ENCODE measurements at regions not wholly inside any gene's neighbourhood (a gene's known extent, or its start where the extent isn't known, plus 50 kb on each side); places are given as distances from the start of the nearest gene placed in this dataset.
"Not testable (repeated sequence)": the region's sequence is repeated elsewhere in the genome, so short reads cannot be mapped to it uniquely, and the experiment has no call there.

DNA sequence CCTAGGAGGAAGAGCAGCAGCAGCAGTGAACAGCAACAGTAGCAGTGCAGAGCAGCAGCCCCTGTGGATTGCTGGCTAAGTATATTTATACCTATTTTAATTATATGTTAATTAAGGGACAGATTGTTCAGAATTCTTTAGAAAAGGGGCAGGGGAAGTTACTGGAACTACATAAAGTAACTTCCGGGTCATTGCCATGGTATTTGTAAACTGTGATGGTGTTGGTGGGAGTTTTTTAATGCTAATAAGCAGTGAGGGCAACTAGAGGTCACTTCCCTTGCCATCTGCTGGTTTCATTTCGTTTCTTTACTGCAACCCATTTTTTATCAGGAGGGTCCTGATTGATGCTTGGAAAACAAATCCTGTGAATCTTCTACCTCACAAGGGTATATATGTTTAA is 229.8 kb upstream of the PODXL start:
- no peak for DNase-seq

DNA sequence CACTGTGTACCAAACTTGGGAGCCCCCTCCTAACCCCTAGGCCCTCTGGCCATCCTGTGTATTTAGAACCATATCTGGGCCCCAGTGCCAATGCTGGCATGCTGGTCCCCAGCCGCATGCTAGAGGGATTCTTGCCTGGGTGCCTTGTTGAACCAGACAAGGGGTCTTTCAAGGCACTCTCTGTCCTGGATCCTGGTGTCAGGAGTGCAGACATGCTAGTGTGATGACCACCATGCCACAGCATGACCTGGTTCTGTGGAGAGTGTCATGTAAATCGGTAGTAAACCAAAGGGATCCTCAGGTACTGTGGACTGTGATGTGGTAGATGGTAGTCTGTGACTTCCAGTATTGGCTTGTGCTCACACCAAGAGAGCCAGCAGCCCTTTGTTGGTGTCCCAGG is 222.2 kb upstream of the PODXL start:
- DNase-seq: no peak

GRCh38 chr7:131774419-131775220 is 218.2 kb upstream of the PODXL start:
- DNase-seq: no peak

DNA sequence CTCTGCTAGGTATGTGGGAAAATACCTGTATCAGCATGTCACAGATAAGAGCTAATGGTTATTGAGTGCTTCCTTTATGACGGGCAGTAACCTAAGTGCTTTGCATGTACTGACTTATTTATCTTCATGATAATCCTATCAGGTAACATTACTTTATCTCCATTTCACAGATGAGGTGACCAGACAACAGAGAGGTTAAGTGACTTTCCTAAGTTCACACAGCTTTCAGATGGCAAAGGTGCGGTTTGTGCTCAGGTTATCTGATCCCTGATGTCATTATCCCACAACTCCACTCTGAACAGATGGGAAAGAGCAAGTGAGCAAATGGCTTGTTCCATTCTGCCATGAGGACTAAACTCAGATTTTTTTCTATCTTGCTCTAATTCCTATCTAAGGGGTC is 217.0 kb upstream of the PODXL start:
- DNase-seq: no peak

- DNase-seq: no peak
These were observed 212.8 kb upstream of the PODXL start for GRCh38 chr7:131769241-131769640.

- DNase-seq: no peak
These were observed 211.2 kb upstream of the PODXL start for GRCh38 chr7:131767591-131767990.

DNA sequence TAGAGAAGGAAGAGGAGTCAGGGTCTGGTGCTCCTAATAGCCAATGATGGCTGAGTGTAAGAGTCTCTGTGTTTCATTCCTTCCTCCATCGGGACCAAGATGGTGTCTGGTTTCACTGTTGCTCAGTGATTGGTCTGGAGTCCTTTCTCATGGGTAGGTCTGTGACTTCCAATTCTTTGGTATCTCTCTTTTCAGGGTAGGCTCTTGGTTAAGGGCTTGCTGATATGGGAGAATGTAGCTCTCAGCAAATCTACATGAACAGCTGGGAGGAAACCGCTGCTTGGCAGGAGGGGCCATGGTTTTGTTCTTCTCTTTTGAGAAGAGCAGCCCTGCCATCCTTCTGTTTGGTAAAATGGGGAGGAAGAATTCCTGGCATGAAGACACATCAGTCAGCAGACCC is 209.1 kb upstream of the PODXL start:
- DNase-seq: no peak

GRCh38 chr7:131764143-131764775 is 207.8 kb upstream of the PODXL start:
- DNase-seq: no peak

- no peak for DNase-seq
These were observed 206.3 kb upstream of the PODXL start for GRCh38 chr7:131762753-131763152.

DNA sequence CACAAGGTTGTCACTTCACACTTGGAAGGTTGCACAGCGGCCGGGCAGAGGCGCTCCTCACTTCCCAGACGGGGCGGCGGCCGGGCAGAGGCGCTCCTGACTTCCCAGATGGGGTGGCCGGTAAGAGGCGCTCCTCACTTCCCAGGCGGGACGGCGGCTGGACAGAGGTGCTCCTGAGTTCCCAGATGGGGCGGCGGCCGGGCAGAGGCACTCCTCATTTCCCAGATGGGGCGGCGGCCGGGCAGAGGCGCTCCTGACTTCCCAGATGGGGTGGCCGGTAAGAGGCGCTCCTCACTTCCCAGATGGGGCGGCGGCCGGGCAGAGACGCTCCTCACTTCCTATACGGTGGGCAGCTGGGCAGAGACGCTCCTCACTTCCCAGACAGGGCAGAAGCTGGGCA is 199.4 kb upstream of the PODXL start:
- not testable (repeated sequence) for DNase-seq

- no peak for DNase-seq
These were observed 197.3 kb upstream of the PODXL start for GRCh38 chr7:131753620-131754222.

DNA sequence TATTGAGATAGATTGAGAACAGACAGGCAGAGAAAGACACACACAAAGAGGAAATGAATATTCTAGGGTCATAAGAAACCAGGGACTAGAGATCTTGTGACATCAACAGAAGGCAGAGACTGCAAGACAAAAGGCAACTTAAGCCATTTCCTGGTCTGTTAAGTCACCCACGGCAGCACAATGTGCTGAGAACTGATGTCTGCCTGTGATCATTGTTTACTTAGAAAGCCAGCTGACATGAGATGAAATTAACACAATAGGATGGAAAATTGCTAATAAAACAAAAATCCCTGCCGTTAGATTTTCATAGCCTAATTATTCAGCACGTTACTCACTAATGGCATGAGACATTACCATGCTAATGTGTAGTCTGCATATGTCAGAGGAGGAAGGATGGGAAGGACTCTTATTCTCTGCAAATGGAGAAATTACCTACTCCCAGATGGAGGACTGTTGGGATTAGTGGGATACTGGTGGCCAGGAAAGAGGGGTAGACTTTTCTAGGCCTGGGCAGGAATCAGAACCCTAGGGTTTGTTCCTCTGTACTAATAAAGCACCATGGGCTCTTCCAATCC is 191.3 kb upstream of the PODXL start:
- no peak for DNase-seq

DNA sequence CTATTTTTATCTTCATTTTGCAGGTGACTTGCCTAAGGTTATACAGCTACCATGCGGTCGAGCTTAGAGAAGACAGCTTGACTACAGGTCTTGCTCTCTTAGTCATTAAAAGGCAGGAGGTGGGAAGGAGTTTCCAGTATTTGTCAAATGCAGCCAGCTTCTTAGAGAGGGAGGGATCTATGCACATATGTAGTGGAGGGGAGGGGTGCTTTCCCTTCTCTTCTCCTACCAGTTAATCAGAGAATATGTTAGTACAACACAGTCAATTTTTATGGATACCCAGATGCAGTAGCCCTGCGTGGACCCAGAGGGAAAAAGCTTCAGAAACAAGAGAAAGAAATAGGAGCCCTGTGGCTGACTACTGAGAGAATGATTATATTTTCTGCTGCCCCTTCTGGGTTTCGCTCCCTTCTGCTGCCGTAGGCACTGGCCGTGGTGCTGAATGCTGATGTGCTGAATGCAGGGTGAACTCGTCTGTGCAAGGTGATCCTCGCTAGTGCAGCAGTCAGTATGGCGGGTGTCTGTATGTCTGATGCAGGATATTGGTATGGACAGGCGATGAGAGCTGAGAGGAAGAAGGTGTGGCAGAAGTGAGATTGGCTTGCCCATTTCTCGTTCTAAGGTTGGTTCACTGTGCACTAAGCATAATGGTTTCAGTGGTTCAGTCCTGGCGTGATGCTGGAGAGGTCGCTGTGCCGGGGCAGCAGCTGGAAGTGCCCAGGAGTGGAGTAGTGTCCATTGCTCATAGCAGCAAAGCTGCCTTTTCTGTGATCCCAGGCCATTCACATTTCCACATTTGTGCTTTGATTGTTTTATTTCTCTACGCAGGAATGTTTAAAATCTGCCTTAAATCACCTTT is 189.2 kb upstream of the PODXL start:
- DNase-seq: peak; percentile 65

GRCh38 chr7:131741446-131741845 is 185.0 kb upstream of the PODXL start:
- no peak for DNase-seq

DNA sequence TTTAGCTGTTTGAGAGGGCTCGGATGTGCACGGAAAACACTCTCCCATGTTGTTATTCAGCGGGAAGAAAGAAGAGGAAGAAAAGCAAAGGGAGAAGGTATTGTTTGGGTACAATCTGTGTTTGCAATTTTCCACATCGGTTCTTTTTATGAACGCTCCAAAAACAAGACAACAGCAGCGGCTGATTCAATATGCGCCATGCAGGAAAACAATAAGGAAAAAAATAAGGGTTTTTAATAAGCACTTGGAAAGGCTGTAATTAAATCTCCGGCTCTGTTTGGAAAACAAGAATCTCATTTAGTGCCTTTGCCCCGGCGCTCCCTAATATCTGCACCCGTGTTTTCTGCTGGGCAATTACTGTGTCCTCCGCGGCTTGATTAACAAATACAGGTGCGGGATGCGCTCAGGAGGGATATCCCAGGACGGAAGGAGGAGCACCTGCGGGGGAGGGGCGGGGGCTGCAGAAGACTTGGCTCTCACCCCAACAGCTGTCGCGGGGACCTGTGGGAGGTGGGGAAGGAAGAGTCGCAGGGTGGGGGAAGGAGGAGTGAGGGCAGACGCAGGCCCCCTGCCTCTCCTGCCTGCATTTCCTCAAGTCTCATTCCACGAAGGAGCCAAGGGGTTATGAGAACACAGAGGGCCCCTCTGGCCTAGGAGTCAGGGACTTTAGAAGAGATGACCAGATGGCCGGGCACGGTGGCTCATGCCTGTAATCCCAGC is 181.5 kb upstream of the PODXL start:
- no peak for DNase-seq

- no peak for DNase-seq
These were observed 178.7 kb upstream of the PODXL start for GRCh38 chr7:131735101-131735500.

- no peak for DNase-seq
These were observed 177.2 kb upstream of the PODXL start for GRCh38 chr7:131733604-131734003.

DNA sequence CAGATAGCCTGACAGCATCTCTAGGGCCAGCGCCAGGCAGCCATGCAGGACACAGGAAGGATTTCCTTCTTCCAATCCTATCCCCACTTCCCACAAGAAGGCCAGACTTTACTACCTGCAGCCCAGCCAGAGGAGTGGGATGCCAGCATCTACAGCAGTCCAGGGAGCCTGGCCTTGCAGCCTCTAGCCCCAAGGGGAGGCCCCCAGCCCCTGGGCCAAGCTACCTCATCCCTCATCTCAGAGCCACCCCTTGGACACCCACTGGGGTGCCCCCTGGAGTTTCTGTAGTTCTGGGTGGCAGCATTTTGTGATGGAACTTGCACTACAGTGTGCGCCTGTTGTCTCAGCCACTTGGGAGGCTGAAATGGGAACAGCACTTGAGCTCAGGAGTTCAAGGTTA is 170.8 kb upstream of the PODXL start:
- DNase-seq: no peak

GRCh38 chr7:131726686-131727085 is 170.3 kb upstream of the PODXL start:
- DNase-seq: no peak

- DNase-seq: no peak
These were observed 169.6 kb upstream of the PODXL start for GRCh38 chr7:131726031-131726430.

DNA sequence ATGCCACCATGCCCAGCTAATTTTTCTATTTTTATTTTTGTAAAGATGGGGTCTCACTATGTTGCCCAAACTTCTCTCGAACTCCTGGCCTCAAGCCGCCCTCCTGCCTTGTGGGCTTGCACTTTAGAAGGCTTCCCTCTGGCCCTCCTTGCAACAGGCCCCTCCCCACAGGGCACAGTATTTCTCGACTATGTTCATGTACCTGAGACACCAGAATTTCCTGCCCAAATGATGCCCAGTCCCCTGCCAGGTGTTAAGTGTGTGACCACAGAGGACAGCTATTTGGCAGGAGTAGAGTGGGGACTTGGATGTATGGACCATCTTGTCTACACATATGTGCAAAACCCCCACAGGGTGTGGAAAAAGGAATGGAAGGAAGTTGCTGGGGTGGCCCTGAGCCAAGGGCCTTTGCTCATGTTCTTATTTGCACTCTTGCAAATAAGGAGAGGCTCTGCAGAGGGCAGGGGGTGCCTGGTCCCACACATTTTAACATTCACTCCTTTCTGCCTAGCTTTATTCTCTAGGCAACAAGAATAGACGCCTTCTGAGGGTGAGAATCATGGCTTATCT is 168.4 kb upstream of the PODXL start:
- no peak for DNase-seq

GRCh38 chr7:131723926-131724325 is 167.5 kb upstream of the PODXL start:
- DNase-seq: no peak

All from femur (tissue), 1 donor.